HG02678 (cell line): ENCODE measurements at regions not wholly inside any gene's neighbourhood (a gene's known extent, or its start where the extent isn't known, plus 50 kb on each side); places are given as distances from the start of the nearest gene placed in this dataset.

Source experiments
- ATAC-seq: cut with Tn5 transposase; IDR thresholded peaks from one replicate; pipeline ENCODE4 v1.9.1; 2021; ENCODE audit warnings: mild to moderate bottlenecking, moderate library complexity; ENCODE audit not compliant: unreplicated experiment

DNA sequence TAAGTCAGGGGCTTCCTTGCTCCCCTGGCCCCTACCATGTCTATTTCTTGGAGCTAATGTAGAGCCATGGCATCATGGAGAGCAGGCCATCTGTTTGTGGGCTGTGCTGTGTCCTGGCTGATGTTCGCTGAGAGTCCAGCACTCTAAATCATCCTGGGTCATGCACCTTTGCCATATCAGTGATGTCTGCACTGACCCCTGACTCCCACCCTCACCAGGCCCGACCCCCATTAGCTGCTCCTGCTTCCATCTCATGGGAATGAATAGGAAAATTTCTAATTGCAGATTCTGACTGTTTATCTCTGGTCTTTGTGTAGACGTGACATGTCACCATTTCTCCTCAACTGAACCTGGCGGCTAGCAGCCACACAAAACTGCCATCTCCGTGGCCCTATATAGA is 236.9 kb downstream of the NSG2 start:
- no peak for ATAC-seq

DNA sequence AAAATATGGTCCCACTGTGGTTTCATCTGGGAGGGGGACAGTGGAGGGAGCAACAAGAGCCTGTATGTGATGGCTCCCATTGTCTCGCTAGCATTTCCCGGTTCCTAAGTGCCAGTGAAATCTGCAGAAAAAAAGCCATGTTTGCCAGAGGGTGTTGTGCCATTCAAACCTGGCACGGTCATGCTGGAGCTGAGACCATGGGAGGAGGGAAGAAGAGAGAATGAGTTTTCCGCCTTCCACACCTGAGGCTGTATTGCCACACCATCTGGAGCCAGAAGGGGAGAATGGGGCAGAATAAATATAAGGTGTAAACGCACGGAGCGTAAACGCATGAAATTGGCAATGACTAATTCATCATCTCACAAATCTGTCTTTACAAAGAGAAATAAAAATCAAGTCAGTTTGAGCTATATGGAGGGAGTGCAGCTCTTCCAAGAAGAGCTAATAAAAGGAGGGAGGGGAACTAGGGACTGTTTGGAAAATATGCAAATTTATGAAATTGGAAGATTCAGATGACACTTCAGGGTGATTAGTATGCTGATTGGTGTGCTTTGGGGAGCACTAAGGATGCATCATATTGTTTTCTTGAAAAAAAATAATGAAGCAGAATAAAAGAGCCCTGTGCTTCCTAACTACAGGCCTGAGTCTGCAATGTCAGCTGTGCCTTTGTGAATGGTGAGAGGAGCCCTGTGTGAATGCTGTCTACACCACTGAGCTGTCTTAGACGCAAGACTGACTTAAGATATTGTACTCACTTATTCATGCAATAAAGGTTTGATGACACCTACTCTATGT is 237.9 kb downstream of the NSG2 start:
- no peak for ATAC-seq

GRCh38 chr5:174284873-174285272 is 239.4 kb downstream of the NSG2 start:
- no peak for ATAC-seq

GRCh38 chr5:174287761-174288160 is 242.3 kb downstream of the NSG2 start:
- ATAC-seq, result no peak

- ATAC-seq, result no peak
Observed at GRCh38 chr5:174288439-174288838, 242.9 kb downstream of the NSG2 start.

DNA sequence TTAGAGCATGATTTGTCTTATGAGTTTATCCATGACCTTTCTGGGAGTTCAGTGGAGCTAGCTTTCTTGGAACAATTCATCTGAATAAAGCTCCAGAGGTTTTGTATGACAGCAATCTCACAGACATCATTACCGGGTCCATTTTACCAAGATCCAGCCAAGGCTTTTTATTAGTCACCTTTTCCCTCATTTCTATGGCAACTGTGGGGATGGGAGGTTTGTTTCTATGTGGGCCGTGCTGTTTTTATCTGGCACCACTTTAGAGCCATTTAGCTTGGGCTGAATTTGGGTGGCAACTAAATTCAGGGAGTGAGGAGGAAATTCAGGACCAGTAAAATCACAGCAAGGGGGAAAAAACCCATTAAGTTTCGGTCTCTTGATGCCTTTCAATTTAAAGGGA is 245.7 kb downstream of the NSG2 start:
- no peak for ATAC-seq

- ATAC-seq, result no peak
Observed at GRCh38 chr5:174292348-174292747, 246.8 kb downstream of the NSG2 start.

DNA sequence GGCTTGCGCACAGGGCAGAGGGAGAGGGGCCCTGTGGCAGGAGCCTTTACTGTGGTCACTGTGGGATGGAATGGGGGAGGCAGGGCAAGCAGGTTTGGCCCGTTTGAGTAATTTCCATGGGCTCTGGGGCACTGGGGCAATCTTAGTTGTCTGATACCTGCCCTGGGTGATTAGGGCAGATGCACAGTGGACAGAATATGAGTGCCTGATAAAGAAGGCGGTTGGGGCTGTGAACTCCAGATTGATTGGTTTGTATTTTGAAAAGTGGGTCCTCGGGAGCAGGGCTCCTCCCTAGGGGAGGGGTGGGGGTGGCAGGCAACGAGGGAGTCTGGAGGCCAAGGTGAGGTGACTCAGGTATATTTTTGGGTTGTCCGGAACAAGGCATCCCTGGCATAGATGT is 247.5 kb downstream of the NSG2 start:
- no peak for ATAC-seq

DNA sequence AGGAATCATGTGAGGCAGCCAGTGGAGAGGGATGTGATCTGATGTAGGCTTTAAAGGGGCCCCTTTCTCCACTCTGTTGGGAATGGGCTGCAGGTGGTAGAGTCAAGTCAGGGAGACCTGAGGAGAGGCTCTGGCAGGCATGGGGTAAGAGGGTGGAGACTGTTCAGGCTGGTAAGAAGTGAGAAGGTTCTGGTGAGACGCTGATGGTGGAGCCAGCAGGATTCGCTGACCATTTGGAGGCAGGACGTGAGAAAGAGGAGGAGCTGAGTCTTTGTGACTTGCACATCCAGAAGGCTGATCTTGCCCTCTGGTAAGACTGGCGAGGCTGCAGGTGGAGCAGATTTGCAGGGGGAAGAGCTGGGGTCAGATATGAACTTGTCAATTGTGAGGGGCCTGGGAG is 248.0 kb downstream of the NSG2 start:
- ATAC-seq, result no peak

- ATAC-seq, result no peak
Observed at GRCh38 chr5:174294891-174295620, 249.6 kb downstream of the NSG2 start.

DNA sequence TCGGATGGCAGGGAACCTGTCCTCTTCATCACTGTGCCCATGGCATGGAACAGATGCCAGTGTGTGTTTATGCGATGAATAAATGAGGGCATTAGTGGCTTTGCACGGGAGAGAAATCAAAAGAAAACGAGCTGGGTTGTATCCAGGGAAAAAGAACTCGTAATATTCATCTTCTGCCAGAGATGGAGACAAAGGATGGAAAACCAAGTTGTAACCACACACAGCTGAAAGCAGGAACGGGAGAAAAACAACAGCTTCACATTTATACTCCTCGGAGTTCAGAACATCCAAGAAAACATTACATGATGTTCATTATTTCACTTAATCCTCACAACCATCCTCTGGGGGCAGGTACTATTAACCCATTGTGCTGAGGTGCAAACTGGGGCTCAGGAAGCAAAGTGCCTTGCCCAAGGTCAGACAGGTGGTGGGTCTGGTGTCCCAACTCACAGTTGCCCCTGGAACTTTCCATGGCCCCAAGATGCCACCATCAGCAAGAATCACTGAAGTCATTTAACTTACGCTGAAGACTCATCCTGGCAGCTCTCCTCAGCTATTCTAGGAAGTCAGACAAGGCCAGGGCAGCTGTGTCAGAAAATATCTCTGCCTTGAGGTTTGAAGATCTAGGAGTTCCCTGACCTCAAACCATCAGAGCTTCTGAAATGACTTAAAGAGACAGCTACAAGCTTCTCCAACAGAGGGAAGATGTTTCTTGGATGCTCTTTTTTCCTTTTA is 250.4 kb downstream of the NSG2 start:
- no peak for ATAC-seq

DNA sequence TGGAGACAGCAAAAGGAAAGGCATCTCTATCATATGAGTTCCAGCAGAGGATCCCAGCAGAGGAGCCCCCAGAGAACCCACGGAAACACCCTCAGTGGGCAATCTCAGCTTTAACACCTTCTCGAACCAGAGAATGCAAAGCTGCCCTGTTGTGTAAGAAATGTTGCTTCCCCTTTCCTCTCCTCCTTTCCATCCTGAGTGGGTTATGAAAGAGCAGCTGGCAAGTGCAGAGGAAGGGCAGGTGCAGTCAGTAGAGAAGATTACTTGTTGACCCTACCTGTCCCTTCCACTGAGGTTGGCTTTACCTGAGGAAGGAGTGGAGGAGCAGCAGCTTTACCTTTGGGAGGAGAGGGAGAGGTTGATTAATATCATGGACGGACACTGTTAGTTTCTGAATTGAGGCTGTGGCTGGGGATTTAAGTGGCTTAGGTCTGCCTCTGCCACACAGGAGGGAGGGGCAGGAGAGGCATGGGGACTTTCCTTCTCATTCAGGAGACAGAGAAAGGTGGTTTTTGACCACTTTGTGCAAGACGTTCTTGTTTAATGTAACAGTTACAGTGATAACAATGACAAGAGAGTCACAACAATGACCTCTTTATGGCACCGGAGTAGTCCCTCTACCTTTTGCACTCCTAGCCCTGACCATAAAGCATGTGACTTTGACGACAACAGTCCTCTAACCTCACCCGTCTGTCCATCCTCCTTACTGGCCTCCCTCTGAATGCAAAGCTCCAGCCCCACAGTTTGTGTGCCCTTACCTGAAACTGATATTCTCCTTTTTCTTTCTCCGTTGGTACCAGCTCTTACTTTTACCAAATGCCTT is 254.8 kb downstream of the NSG2 start:
- no peak for ATAC-seq

- no peak for ATAC-seq
Observed at GRCh38 chr5:174300941-174301761, 255.6 kb downstream of the NSG2 start.

- ATAC-seq, result no peak
Observed at GRCh38 chr5:174301848-174302625, 256.5 kb downstream of the NSG2 start.

DNA sequence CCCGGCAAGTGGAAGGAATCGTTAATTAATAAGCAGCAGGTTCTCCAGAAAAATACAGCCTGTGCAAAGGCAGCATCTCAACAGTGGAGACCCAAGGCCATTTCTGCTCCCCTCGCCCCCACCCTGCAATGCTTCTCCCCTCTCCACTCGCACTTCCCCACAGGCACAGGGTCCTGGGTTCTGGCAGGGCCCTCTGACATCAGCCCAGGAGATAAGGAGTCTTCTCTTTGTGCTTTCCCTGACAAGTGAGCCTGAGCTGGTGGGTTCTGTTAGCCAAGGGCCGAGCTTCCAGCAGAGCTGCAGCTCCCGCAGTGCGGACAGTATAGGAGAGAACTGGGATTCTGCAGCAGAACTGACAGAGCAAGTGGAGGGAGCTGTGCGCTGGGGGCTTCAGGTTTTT is 257.5 kb downstream of the NSG2 start:
- ATAC-seq, result no peak

- no peak for ATAC-seq
Observed at GRCh38 chr5:174303437-174304045, 258.0 kb downstream of the NSG2 start.

DNA sequence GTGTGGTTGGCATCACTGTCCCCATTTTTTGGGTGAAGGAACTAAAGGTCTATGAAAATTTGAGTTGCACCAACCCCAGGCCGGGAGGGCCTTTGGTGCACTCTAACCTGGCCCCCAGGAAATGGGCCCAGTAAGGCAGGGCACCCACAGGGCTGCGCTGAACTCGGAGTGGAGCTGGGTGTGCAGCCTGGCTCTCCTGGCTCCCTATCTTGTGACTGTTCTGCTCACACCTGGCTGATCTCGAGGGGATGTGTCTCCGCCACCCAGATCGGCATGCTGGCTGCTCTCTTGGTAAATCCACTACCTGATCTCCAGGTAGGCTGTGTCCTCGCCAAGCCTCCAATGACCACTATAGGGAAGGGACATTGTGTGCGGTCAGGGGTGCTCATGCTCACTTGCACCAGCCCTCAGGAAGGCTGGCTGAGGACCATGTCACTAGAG is 259.8 kb downstream of the NSG2 start:
- ATAC-seq, result no peak

DNA sequence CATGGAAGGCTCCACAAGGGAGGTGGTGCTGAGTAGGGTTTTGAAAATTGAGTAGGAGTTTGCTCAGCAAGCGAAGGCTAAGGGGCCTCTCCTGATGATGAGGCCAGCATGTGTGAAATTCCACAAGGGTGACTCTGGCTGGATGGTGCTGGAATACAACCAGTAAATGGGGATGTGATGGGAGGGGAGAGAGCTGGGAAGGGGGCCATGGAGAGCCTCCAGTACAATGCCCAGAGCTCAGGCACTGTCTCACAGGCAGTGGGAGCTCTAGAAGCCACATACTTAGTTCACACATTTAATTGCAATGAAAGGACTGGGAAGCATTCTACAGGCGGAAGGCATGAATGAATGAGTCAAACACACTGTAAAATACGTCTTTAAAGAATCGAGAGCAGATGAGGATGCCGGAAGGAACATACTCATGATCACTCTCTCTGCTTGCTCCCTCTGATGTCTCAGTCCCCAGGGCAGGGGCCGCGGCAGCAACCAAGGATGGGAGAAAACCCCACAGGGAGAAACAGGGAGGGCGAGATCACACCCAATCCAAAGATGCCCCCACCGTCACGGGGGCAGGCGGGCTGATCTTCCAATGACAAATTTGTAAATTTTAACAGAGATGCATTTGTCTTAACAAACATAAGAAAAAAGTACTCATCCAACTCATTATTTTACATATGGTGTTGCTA is 261.0 kb downstream of the NSG2 start:
- ATAC-seq, result no peak
